HCT116 (cell line): ENCODE measurements at regions not wholly inside any gene's neighbourhood (a gene's known extent, or its start where the extent isn't known, plus 50 kb on each side); places are given as distances from the start of the nearest gene placed in this dataset.

Source experiments
- ATAC-seq: fragments of 200-7000 bp; cut with Tn5 transposase; 2 replicates; pipeline ENCODE4 v1.9.1; 2020; ENCODE audit warnings: mild to moderate bottlenecking, moderate library complexity
- BruUV-seq: library from RNA; stranded (reverse); fragments of 400-500 nt; replicated peaks from 2 replicates; lab custom pipeline; 2021; lab: Mats Ljungman, UMichigan
- CTCF ChIA-PET: fragments of 300-600 bp; sonication (Branson Sonifier 250); formaldehyde crosslinking; loops from one replicate; lab custom pipeline; 2021; ENCODE audit warnings: antibody characterized with exemption; lab: Charles Lee
- POLR2A ChIA-PET: fragments of 300-600, 350-600 bp; sonication (Branson Sonifier 250); formaldehyde crosslinking; loops from one replicate; lab custom pipeline; 2021; ENCODE audit warnings: antibody characterized with exemption; lab: Charles Lee
- RAD21 ChIA-PET, 2 experiments: fragments of 300-600 bp; sonication (Branson Sonifier 250); formaldehyde crosslinking; loops; one replicate each; lab custom pipeline; 2023; ENCODE audit warnings: low total read pairs in 2 of 2; ENCODE audit not compliant: uncharacterized antibody in 2 of 2, unreplicated experiment in 2 of 2, low non-redundant PET in 1 of 2; lab: Charles Lee
- DNase-seq: peaks from one replicate; pipeline ENCODE4 v3.0.0-alpha.2; 2010; ENCODE audit warnings: low read depth, low spot score
- H2AFZ ChIP-seq: fragments of 200-600 bp; shearing (Covaris generic), sonication (generic); 2 replicates; pipeline ENCODE4 v1.6.1; 2017; ENCODE audit warnings: low read depth, mixed run types, mixed read lengths, antibody characterized with exemption, low read length; ENCODE audit not compliant: poor library complexity, severe bottlenecking
- H3K27ac ChIP-seq: 2 replicates; pipeline ENCODE4 v1.5.1; 2012; ENCODE audit warnings: low read depth, low read length
- H3K27me3 ChIP-seq: fragments of 200-600 bp; sonication (generic); 2 replicates; pipeline ENCODE4 v1.6.1; 2016; ENCODE audit warnings: mixed run types, low read length, mixed read lengths; ENCODE audit not compliant: insufficient read depth
- H3K36me3 ChIP-seq, 2 experiments: fragments of 200-500 bp in 1 of 2; fragments of 200-600 bp in 1 of 2; sonication (Bioruptor generic) in 1 of 2; sonication (generic) in 1 of 2; 2 replicates each; pipeline versions ENCODE4 v1.5.1 to v1.6.1; 2014 to 2016; ENCODE audit warnings: low read length in 2 of 2, inconsistent platforms in 1 of 2, mixed read lengths in 1 of 2, mixed run types in 1 of 2; ENCODE audit not compliant: insufficient read depth in 2 of 2, control insufficient read depth in 1 of 2
- H3K4me1 ChIP-seq, 2 experiments: fragments of 200-600 bp in 1 of 2; sonication (generic) in 1 of 2; 2 replicates each; pipeline versions ENCODE4 v1.5.1 to v1.6.1; 2012 to 2017; ENCODE audit warnings: low read length in 2 of 2, inconsistent platforms in 1 of 2, mild to moderate bottlenecking in 1 of 2, mixed read lengths in 1 of 2, mixed run types in 1 of 2, moderate library complexity in 1 of 2; ENCODE audit not compliant: insufficient read depth in 2 of 2, control insufficient read depth in 1 of 2
- H3K4me2 ChIP-seq: fragments of 200-600 bp; sonication (generic); 2 replicates; pipeline ENCODE4 v1.6.1; 2017; ENCODE audit warnings: mixed run types, low read length, mixed read lengths
- H3K4me3 ChIP-seq, 2 experiments: fragments of 200-600 bp in 1 of 2; sonication (generic) in 1 of 2; replicated peaks in 1 of 2; 2 replicates each; pipeline ENCODE4 v1.5.1; 2011 to 2016; ENCODE audit warnings: low read length in 2 of 2, control low read depth in 1 of 2, low read depth in 1 of 2, mild to moderate bottlenecking in 1 of 2, mixed read lengths in 1 of 2, mixed run types in 1 of 2
- H3K79me2 ChIP-seq: fragments of 200-600 bp; sonication (generic); 2 replicates; pipeline ENCODE4 v1.6.1; 2017; ENCODE audit warnings: mild to moderate bottlenecking, mixed run types, low read length, moderate library complexity, mixed read lengths; ENCODE audit not compliant: insufficient read depth
- H3K9ac ChIP-seq: fragments of 200-600 bp; sonication (generic); 2 replicates; pipeline ENCODE4 v1.6.1; 2016; ENCODE audit warnings: low read length, mixed read lengths
- H3K9me2 ChIP-seq: fragments of 200-600 bp; sonication (generic), shearing (Covaris generic); 2 replicates; pipeline ENCODE4 v1.6.1; 2017; ENCODE audit warnings: mixed run types, mild to moderate bottlenecking, moderate library complexity; ENCODE audit not compliant: insufficient read depth
- H3K9me3 ChIP-seq, 2 experiments: fragments of 200-500 bp in 1 of 2; fragments of 200-600 bp in 1 of 2; sonication (Bioruptor generic) in 1 of 2; sonication (generic) in 1 of 2; 2 replicates each; pipeline ENCODE4 v1.6.1; 2014 to 2017; ENCODE audit warnings: low read length in 2 of 2, mixed read lengths in 2 of 2, inconsistent platforms in 1 of 2, low read depth in 1 of 2, mild to moderate bottlenecking in 1 of 2, mixed run types in 1 of 2, moderate library complexity in 1 of 2; ENCODE audit not compliant: control insufficient read depth in 1 of 2, insufficient read depth in 1 of 2
- H4K20me1 ChIP-seq: fragments of 200-600 bp; sonication (generic), shearing (Covaris generic); 2 replicates; pipeline ENCODE4 v1.6.1; 2017; ENCODE audit warnings: mixed run types, mild to moderate bottlenecking, moderate library complexity; ENCODE audit not compliant: insufficient read depth
- ATF3 ChIP-seq: IDR thresholded peaks from 2 replicates; pipeline ENCODE4 v1.6.1; 2012
- CBX3 ChIP-seq: IDR thresholded peaks from 2 replicates; pipeline ENCODE4 v1.6.1; 2012; ENCODE audit warnings: low read depth
- EZH2 ChIP-seq: fragments of 200-600 bp; sonication (generic); IDR thresholded peaks from 2 replicates; pipeline ENCODE4 v1.6.1; 2017; ENCODE audit warnings: antibody characterized with exemption, mixed run types
- JUND ChIP-seq: IDR thresholded peaks from 2 replicates; pipeline ENCODE4 v1.6.1; 2012
- POLR2A ChIP-seq: IDR thresholded peaks from 2 replicates; pipeline ENCODE4 v1.7.0; 2011; ENCODE audit warnings: borderline replicate concordance; ENCODE audit not compliant: insufficient read depth, insufficient read length; ENCODE audit errors: extremely low read depth
- REST ChIP-seq: IDR thresholded peaks from 2 replicates; pipeline ENCODE4 v1.6.1; 2012; ENCODE audit warnings: low read depth
- SRF ChIP-seq: IDR thresholded peaks from 2 replicates; pipeline ENCODE4 v1.6.1; 2012; ENCODE audit warnings: low read depth
- TCF7L2 ChIP-seq: IDR thresholded peaks from 2 replicates; pipeline ENCODE4 v1.7.0; 2011; ENCODE audit warnings: borderline replicate concordance, inconsistent platforms; ENCODE audit not compliant: insufficient read depth, insufficient read length; ENCODE audit errors: extremely low read depth
- YY1 ChIP-seq: IDR thresholded peaks from 2 replicates; pipeline ENCODE4 v1.6.1; 2011; ENCODE audit warnings: low read length, low read depth, moderate library complexity, mild to moderate bottlenecking; ENCODE audit not compliant: insufficient replicate concordance; ENCODE audit errors: extremely low read depth
- ZBTB33 ChIP-seq: IDR thresholded peaks from 2 replicates; pipeline ENCODE4 v1.6.1; 2011; ENCODE audit warnings: mild to moderate bottlenecking, low read length, moderate library complexity; ENCODE audit not compliant: insufficient replicate concordance; ENCODE audit errors: extremely low read depth
- ZNF274 ChIP-seq: fragments of 200-500 bp; sonication (Bioruptor generic); IDR thresholded peaks from 2 replicates; pipeline ENCODE4 v1.6.1; 2014; ENCODE audit warnings: mild to moderate bottlenecking, low read depth, low read length, inconsistent platforms
- intact Hi-C: fragments of 100-400 bp; cut with micrococcal nuclease; formaldehyde crosslinking; loops from 2 replicates; pipeline ENCODE4 v1.10.0; 2022

- no peak for TF ChIP-seq ZBTB33
- TF ChIP-seq REST = no peak
- no peak for TF ChIP-seq TCF7L2
- TF ChIP-seq POLR2A = no peak
- no peak for TF ChIP-seq ZNF274
Observed at GRCh38 chr17:33777674-33778073, 477.4 kb upstream of the CCL2 start (continued).

GRCh38 chr17:33778505-33779233 is 476.4 kb upstream of the CCL2 start:
- intact Hi-C loops = loop anchor here (1.0 to 2.0 kb wide), 2 partner anchors 368 to 583 kb away; no protein-coding TSS in a partner anchor
- no TSS peak for BruUV-seq
- no peak for DNase-seq
- Histone ChIP-seq H3K4me1 (no peaks in the 10 kb centered on the region), H3K9me2 (no peaks in the 10 kb centered on the region), H3K4me2 (no peak overlapping the region), H3K79me2 (no peaks in the 10 kb centered on the region), H4K20me1 (no peaks in the 10 kb centered on the region), H3K36me3 (no peaks in the 10 kb centered on the region), H3K27me3 (no peaks in the 10 kb centered on the region), H3K4me3 (no peak overlapping the region), H3K9ac (no peak overlapping the region), H3K27ac (no peak overlapping the region), H2AFZ (no peak overlapping the region), H3K9me3 (no peaks in the 10 kb centered on the region; a peak in 1 of 4 replicates)
- ATAC-seq = no peak
- ChIA-PET CTCF (no interaction called here), POLR2A (no interaction called here), RAD21 (interaction anchor here in 1 of 2 experiments (0.7 kb wide), 1 partner anchor 181 kb away, joined by 3 read pairs; no protein-coding TSS in a partner anchor)
- TF ChIP-seq ZBTB33 (no peak), ATF3 (no peak), JUND (no peak), CBX3 (no peak), EZH2 (no peak), YY1 (no peak), POLR2A (no peak), SRF (no peak)
